ENCODE measurements at regions not wholly inside any gene's neighbourhood (a gene's known extent, or its start where the extent isn't known, plus 50 kb on each side); places are given as distances from the start of the nearest gene placed in this dataset.

GRCh38 chr15:79186616-79187015 lies 95.9 kb upstream of the ANKRD34C start:
- no peak for DNase-seq (ENCODE audit: low read depth in 3 of 3, low spot score in 1 of 3)

GRCh38 chr15:79185199-79185598 lies 94.6 kb upstream of the RASGRF1 start:
- no peak for DNase-seq (ENCODE audit: low read depth in 3 of 3, low spot score in 1 of 3)

GRCh38 chr15:79184465-79184892 lies 93.9 kb upstream of the RASGRF1 start:
- DNase-seq (ENCODE audit: low read depth in 3 of 3, low spot score in 1 of 3) = peak; percentile 19 to 39 (median 24)

GRCh38 chr15:79180318-79180717 lies 89.7 kb upstream of the RASGRF1 start:
- no peak for DNase-seq (ENCODE audit: low read depth in 3 of 3, low spot score in 1 of 3)

- no peak for DNase-seq (ENCODE audit: low read depth in 3 of 3, low spot score in 1 of 3)
Measured at GRCh38 chr15:79179597-79179996, 89.0 kb upstream of the RASGRF1 start.

GRCh38 chr15:79179108-79179561 lies 88.6 kb upstream of the RASGRF1 start:
- no peak for DNase-seq (ENCODE audit: low read depth in 3 of 3, low spot score in 1 of 3)

GRCh38 chr15:79178594-79178993 lies 88.0 kb upstream of the RASGRF1 start:
- DNase-seq (ENCODE audit: low read depth in 3 of 3, low spot score in 1 of 3) = no peak

GRCh38 chr15:79176151-79176550 lies 85.6 kb upstream of the RASGRF1 start:
- DNase-seq (ENCODE audit: low read depth in 3 of 3, low spot score in 1 of 3) = no peak

GRCh38 chr15:79172801-79173460 lies 82.4 kb upstream of the RASGRF1 start:
- no peak for DNase-seq (ENCODE audit: low read depth in 3 of 3, low spot score in 1 of 3)

- no peak for DNase-seq (ENCODE audit: low read depth in 3 of 3, low spot score in 1 of 3)
Measured at GRCh38 chr15:79172032-79172481, 81.5 kb upstream of the RASGRF1 start.

GRCh38 chr15:79171320-79172031 lies 80.9 kb upstream of the RASGRF1 start:
- DNase-seq (ENCODE audit: low read depth in 3 of 3, low spot score in 1 of 3) = no peak

GRCh38 chr15:79170256-79170664 lies 79.7 kb upstream of the RASGRF1 start:
- DNase-seq (ENCODE audit: low read depth in 3 of 3, low spot score in 1 of 3) = no peak

GRCh38 chr15:79169526-79170133 lies 79.0 kb upstream of the RASGRF1 start:
- no peak for DNase-seq (ENCODE audit: low read depth in 3 of 3, low spot score in 1 of 3)

- DNase-seq (ENCODE audit: low read depth in 3 of 3, low spot score in 1 of 3) = no peak
Measured at GRCh38 chr15:79168922-79169456, 78.4 kb upstream of the RASGRF1 start.

- DNase-seq (ENCODE audit: low read depth in 3 of 3, low spot score in 1 of 3) = no peak
Measured at GRCh38 chr15:79167776-79168175, 77.2 kb upstream of the RASGRF1 start.

GRCh38 chr15:79166311-79166955 lies 75.9 kb upstream of the RASGRF1 start:
- no peak for DNase-seq (ENCODE audit: low read depth in 3 of 3, low spot score in 1 of 3)

- no peak for DNase-seq (ENCODE audit: low read depth in 3 of 3, low spot score in 1 of 3)
Measured at GRCh38 chr15:79164465-79164864, 73.9 kb upstream of the RASGRF1 start.

GRCh38 chr15:79164043-79164442 lies 73.5 kb upstream of the RASGRF1 start:
- DNase-seq (ENCODE audit: low read depth in 3 of 3, low spot score in 1 of 3) = no peak

- no peak for DNase-seq (ENCODE audit: low read depth in 3 of 3, low spot score in 1 of 3)
Measured at GRCh38 chr15:79163395-79163794, 72.8 kb upstream of the RASGRF1 start.

GRCh38 chr15:79161837-79162508 lies 71.4 kb upstream of the RASGRF1 start:
- no peak for DNase-seq (ENCODE audit: low read depth in 3 of 3, low spot score in 1 of 3)

GRCh38 chr15:79160211-79160610 lies 69.6 kb upstream of the RASGRF1 start:
- DNase-seq (ENCODE audit: low read depth in 3 of 3, low spot score in 1 of 3) = no peak

Data from stimulated activated CD4-positive, alpha-beta T cell treated with anti-CD3 and anti-CD28 coated beads, TNF-alpha, amount 100 ng/mL, for 1 hour (primary cell).